ENCODE measurements at regions not wholly inside any gene's neighbourhood (a gene's known extent, or its start where the extent isn't known, plus 50 kb on each side); places are given as distances from the start of the nearest gene placed in this dataset.

- Histone ChIP-seq H3K9me3 (no peaks in the 10 kb centered on the region), H3K36me3 (no peaks in the 10 kb centered on the region), H3K27me3 (no peaks in the 10 kb centered on the region), H3K27ac (no peak overlapping the region), H3K4me3 (no peak overlapping the region), H3K4me1 (no peaks in the 10 kb centered on the region)
- ATAC-seq = no peak
- WGBS (ENCODE audit: insufficient coverage, low coverage, low lambda C conversion rate, missing lambda C conversion rate) = 79% methylated on average over 7 of the region's 7 CpGs
- no peak for DNase-seq
- intact Hi-C loops (cut with DNase I) = no loop called here
- no peak for TF ChIP-seq POLR2A (IDR thresholded peaks at IDR 0.05)
- TF ChIP-seq, protein P1, sequence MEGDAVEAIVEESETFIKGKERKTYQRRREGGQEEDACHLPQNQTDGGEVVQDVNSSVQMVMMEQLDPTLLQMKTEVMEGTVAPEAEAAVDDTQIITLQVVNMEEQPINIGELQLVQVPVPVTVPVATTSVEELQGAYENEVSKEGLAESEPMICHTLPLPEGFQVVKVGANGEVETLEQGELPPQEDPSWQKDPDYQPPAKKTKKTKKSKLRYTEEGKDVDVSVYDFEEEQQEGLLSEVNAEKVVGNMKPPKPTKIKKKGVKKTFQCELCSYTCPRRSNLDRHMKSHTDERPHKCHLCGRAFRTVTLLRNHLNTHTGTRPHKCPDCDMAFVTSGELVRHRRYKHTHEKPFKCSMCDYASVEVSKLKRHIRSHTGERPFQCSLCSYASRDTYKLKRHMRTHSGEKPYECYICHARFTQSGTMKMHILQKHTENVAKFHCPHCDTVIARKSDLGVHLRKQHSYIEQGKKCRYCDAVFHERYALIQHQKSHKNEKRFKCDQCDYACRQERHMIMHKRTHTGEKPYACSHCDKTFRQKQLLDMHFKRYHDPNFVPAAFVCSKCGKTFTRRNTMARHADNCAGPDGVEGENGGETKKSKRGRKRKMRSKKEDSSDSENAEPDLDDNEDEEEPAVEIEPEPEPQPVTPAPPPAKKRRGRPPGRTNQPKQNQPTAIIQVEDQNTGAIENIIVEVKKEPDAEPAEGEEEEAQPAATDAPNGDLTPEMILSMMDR (IDR thresholded peaks at IDR 0.05) = no peak
Measured at GRCh38 chr6:11332463-11332862, 100.0 kb upstream of the NEDD9 start.

- TF ChIP-seq, protein P1 (IDR thresholded peaks at IDR 0.05) = no peak
- no peak for TF ChIP-seq POLR2A (IDR thresholded peaks at IDR 0.05)
- Histone ChIP-seq H3K9me3 (no peaks in the 10 kb centered on the region), H3K27me3 (no peaks in the 10 kb centered on the region), H3K4me1 (no peaks in the 10 kb centered on the region), H3K27ac (no peak overlapping the region), H3K4me3 (no peak overlapping the region), H3K36me3 (no peaks in the 10 kb centered on the region)
- whole genome bisulfite sequencing (ENCODE audit: insufficient coverage, low coverage, low lambda C conversion rate, missing lambda C conversion rate) = 57% methylated on average over 5 of the region's 5 CpGs
- DNase-seq = no peak
- intact Hi-C loops (cut with DNase I) = no loop called here
- no peak for ATAC-seq
Measured at GRCh38 chr6:11331111-11331510, 98.6 kb upstream of the NEDD9 start.

DNA sequence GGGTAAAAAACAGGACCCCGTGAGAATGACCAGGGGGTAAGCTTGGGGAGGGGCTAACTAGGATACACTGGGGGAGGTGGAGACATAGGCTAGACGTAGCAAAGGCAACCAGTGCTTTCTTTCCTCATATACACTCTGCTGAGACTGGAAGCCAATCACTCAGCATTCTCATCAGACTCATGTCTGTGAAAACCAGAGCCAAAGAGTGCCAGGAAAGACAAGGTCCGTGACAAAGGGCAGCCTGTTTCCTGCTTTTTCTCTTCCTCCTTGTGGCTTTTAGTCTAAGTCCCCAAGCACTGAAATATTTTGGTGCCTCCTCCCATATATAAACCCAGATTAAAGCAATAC lies 97.9 kb upstream of the NEDD9 start:
- Histone ChIP-seq H3K4me3 (no peak overlapping the region), H3K9me3 (no peaks in the 10 kb centered on the region), H3K27me3 (no peaks in the 10 kb centered on the region), H3K36me3 (no peaks in the 10 kb centered on the region), H3K4me1 (no peaks in the 10 kb centered on the region), H3K27ac (no peak overlapping the region)
- intact Hi-C loops (cut with DNase I) = no loop called here
- 18% methylated on average over 3 of the region's 3 CpGs for WGBS (ENCODE audit: insufficient coverage, low coverage, low lambda C conversion rate, missing lambda C conversion rate)
- TF ChIP-seq, protein P1 (IDR thresholded peaks at IDR 0.05) = no peak
- TF ChIP-seq POLR2A (IDR thresholded peaks at IDR 0.05) = no peak
- ATAC-seq = peak; percentile 50 to 90 (median 70)
- no peak for DNase-seq

GRCh38 chr6:11329726-11330412 lies 97.4 kb upstream of the NEDD9 start:
- H3K4me3 ChIP-seq = no peak overlapping the region
- no peak for ATAC-seq
- no peak for DNase-seq
- intact Hi-C loops (cut with DNase I) = no loop called here
- H3K9me3 ChIP-seq = no peaks in the 10 kb centered on the region
- H3K36me3 ChIP-seq = no peaks in the 10 kb centered on the region
- no peak for TF ChIP-seq POLR2A (IDR thresholded peaks at IDR 0.05)
- TF ChIP-seq, protein P1 (IDR thresholded peaks at IDR 0.05) = no peak
- no peaks in the 10 kb centered on the region for H3K27me3 ChIP-seq
- H3K4me1 ChIP-seq = no peaks in the 10 kb centered on the region
- no peak overlapping the region for H3K27ac ChIP-seq
- 80% methylated on average over 8 of the region's 10 CpGs for WGBS (ENCODE audit: insufficient coverage, low coverage, low lambda C conversion rate, missing lambda C conversion rate)
